Thymus (tissue), 11 donors: ENCODE measurements at regions not wholly inside any gene's neighbourhood (a gene's known extent, or its start where the extent isn't known, plus 50 kb on each side); places are given as distances from the start of the nearest gene placed in this dataset.

ENCODE experiments used
- DNase-seq, 9 donors: peaks; one replicate each; pipeline ENCODE4 v3.0.0-alpha.2; 2013; ENCODE audit warnings: low spot score in 9 of 9, low read depth in 6 of 9, missing footprints in 1 of 9
- H3K27ac ChIP-seq, 2 donors: one replicate each; pipeline ENCODE4 v1.5.1; 2013; ENCODE audit warnings: control low read depth in 1 of 2, low read depth in 1 of 2, low read length in 1 of 2, mild to moderate bottlenecking in 1 of 2, moderate library complexity in 1 of 2
- H3K27me3 ChIP-seq, 2 donors: one replicate each; pipeline ENCODE4 v1.5.1; 2013; ENCODE audit warnings: low read length in 1 of 2; ENCODE audit not compliant: control insufficient read depth in 2 of 2, insufficient read depth in 1 of 2
- H3K36me3 ChIP-seq, 2 donors: one replicate each; pipeline ENCODE4 v1.5.1; 2013; ENCODE audit warnings: low read length in 1 of 2, mild to moderate bottlenecking in 1 of 2, moderate library complexity in 1 of 2; ENCODE audit not compliant: control insufficient read depth in 2 of 2, insufficient read depth in 2 of 2
- H3K4me1 ChIP-seq, 2 donors: one replicate each; pipeline ENCODE4 v1.5.1; 2013; ENCODE audit warnings: low read length in 2 of 2; ENCODE audit not compliant: control insufficient read depth in 2 of 2, insufficient read depth in 2 of 2
- H3K4me3 ChIP-seq, 2 donors: one replicate each; pipeline ENCODE4 v1.5.1; 2013; ENCODE audit warnings: low read length in 2 of 2, control low read depth in 1 of 2, mild to moderate bottlenecking in 1 of 2
- H3K9me3 ChIP-seq, 2 donors: one replicate each; pipeline ENCODE4 v1.5.1; 2013; ENCODE audit warnings: low read length in 1 of 2, mild to moderate bottlenecking in 1 of 2; ENCODE audit not compliant: control insufficient read depth in 2 of 2, insufficient read depth in 1 of 2
- WGBS: extraction: QIAGEN DNeasy Blood & Tissue Kit; methylation state at CpG from one replicate; pipeline ENCODE4 v1.1.7; 2013; 5-methylcytosine and 5-hydroxymethylcytosine counted together
- donor health status: healthy.

DNA sequence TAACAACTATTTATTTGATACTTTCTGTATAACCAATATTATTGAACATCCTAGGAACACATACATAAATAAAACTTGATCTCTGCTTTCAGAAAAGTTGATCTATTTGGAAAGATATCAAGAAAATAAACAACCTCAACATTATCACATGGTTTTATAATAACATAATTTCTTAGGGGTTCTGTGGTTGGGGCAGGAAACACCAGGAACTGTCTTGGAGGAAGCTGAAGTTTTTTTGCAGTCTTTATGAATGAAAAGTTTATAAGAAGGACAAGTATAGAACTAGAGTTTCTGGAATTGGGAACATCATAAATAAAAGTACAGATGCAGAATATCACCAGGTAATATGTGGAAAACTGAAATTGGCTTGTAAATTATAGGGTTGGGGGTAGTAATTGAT is 296.1 kb downstream of the TAF11L14 start:
- peaks cover 1 to 9% of the 10 kb centered on the region in 2 donors for H3K9me3 ChIP-seq
- H3K4me1 ChIP-seq, result no peaks in the 10 kb centered on the region
- no peak overlapping the region for H3K27ac ChIP-seq
- H3K27me3 ChIP-seq, result no peaks in the 10 kb centered on the region
- no peak overlapping the region for H3K4me3 ChIP-seq
- H3K36me3 ChIP-seq, result no peaks in the 10 kb centered on the region
- DNase-seq, result no peak

DNA sequence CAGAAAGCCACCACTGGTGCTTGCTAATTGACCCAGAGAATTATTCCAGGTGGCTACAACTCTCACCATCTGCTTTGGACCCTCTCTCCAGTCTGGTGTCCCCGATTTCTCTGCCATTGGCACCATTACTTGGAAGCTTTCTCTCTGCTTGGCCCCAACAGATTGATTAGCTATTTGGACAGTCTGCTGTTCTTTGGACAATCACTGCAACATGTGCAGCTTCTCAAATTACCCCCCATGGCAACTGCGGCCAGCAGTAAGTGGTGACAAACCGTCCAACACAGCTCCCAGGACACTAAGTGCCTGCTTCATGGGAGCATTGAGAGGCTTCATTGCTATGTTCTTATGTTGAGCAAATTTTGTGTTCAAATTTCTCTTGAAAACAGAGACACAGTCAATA is 309.8 kb downstream of the TAF11L14 start:
- Histone ChIP-seq H3K27me3 (no peaks in the 10 kb centered on the region), H3K9me3 (no peaks in the 10 kb centered on the region), H3K4me3 (no peak overlapping the region), H3K36me3 (no peaks in the 10 kb centered on the region), H3K27ac (no peak overlapping the region), H3K4me1 (no peaks in the 10 kb centered on the region)
- 90% methylated on average over 3 of the region's 3 CpGs for WGBS
- no peak for DNase-seq

DNA sequence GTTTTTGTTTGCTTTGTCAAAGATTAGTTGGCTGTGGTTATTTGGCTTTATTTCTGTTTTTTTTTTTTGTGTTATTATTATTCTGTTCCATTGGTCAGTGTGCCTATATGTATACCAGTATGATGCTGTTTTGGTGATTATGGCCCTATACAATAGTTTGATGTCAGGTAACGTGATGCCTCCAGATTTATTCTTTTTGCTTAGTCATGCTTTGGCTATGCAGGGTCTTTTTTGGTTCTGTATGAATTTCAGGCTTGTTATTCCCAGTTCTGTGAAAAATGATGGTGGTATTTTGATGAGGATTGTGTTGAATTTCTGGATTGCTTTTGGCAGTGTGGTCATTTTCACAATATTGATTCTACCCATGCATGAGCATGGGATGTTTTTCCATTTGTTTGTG is 312.8 kb downstream of the TAF11L14 start:
- no peaks in the 10 kb centered on the region for H3K4me1 ChIP-seq
- 85% methylated on average over 1 of the region's 1 CpG for WGBS

DNA sequence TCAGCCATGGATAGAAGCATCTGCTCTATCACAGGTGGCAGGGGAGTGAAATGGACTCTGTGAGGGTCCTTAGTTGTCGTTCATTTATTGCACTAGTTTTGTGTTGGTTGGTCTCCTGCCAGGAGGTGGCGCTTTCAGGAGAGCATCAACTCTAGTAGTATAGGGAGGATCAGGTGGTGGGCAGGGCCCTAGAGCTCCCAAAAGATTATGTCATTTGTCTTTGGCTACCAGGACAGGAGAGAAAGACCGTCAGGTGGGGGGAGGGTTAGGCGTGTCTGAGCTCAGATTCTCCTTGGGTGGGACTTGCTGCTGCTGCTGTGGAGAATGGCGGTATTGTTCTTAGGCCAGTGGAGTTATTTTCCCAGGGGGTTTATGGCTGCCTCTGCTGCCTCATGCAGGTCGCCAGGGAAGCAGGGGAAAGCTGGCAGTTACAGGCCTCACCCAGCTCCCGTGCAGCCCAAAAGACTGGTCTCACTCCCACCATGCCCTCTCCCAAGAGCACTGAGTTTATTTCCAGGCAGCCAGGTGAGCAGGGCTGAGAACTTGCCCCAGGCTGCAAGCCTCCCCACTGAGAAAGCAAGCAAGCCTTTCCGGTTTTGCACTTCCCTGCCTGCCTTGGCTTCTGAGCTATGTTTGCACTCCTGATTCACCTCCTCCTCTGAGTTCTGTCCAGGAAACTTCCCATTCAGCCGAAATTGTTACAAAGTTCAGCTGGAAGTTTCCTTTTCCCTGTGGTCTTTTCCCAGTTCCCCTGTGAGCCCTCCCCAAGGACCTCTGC is 317.3 kb downstream of the TAF11L14 start:
- H3K4me1 ChIP-seq, result no peaks in the 10 kb centered on the region
- H3K27ac ChIP-seq, result no peak overlapping the region
- H3K4me3 ChIP-seq, result no peak overlapping the region
- no peaks in the 10 kb centered on the region for H3K27me3 ChIP-seq
- DNase-seq, result no peak
- WGBS, result 92% methylated on average over 9 of the region's 9 CpGs
- peaks cover 0 to 10% of the 10 kb centered on the region in 2 donors for H3K9me3 ChIP-seq
- no peaks in the 10 kb centered on the region for H3K36me3 ChIP-seq

More for the DNA sequence above, 312.8 kb downstream of the TAF11L14 start:
- H3K9me3 ChIP-seq, result peaks cover 0 to 9% of the 10 kb centered on the region in 2 donors
- no peak overlapping the region for H3K4me3 ChIP-seq
- no peaks in the 10 kb centered on the region for H3K36me3 ChIP-seq
- H3K27ac ChIP-seq, result no peak overlapping the region
- DNase-seq, result no peak
- H3K27me3 ChIP-seq, result no peaks in the 10 kb centered on the region

DNA sequence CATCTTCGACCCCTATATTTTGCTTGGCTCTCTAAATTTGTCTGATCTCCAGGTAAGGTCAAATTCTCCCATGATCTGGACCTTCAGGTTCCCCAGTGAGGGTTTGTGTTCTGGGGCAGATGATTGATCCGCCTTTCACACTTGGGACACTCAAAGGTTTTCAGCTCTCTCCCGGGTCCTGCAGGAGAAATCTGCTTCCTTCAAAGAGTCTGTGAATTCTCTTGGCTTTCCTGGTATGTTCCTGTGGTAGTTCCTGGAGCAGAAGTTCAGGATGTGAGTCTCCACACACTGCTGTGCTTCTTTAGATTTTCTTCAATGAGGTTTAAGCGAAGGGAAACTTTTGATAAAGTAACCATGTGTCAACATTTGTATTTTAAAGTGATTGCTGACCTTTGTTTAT is 318.0 kb downstream of the TAF11L14 start:
- H3K27ac ChIP-seq, result no peak overlapping the region
- H3K36me3 ChIP-seq, result no peaks in the 10 kb centered on the region
- H3K4me3 ChIP-seq, result no peak overlapping the region
- peaks cover 0 to 10% of the 10 kb centered on the region in 2 donors for H3K9me3 ChIP-seq
- no peaks in the 10 kb centered on the region for H3K4me1 ChIP-seq
- no peaks in the 10 kb centered on the region for H3K27me3 ChIP-seq
- WGBS, result 88% methylated on average over 4 of the region's 4 CpGs
- no peak for DNase-seq

DNA sequence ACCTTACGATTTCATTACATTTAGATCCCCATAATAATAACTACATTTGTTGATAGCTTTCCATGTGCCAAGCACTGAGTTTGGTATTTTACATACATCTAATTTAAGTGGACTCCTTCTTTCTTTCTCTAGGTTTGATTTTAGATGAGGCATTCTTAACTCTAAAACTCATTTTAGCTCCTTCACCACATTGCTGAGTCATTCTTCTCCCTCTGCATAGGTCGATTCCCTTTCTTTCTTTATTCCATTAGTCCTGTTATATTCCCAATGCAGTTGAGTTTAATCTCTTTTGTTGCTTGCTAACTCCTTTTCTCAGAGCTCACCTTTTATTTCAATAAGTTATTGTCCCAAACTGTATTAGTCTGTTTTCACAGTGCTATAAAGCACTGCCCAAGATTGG is 329.8 kb downstream of the TAF11L14 start:
- no peaks in the 10 kb centered on the region for H3K4me1 ChIP-seq
- no peak for DNase-seq
- no peaks in the 10 kb centered on the region for H3K27me3 ChIP-seq
- H3K4me3 ChIP-seq, result no peak overlapping the region
- peaks cover 1 to 6% of the 10 kb centered on the region in 2 donors for H3K9me3 ChIP-seq
- no peak overlapping the region for H3K27ac ChIP-seq
- WGBS, result 84% methylated on average over 2 of the region's 2 CpGs
- H3K36me3 ChIP-seq, result no peaks in the 10 kb centered on the region

DNA sequence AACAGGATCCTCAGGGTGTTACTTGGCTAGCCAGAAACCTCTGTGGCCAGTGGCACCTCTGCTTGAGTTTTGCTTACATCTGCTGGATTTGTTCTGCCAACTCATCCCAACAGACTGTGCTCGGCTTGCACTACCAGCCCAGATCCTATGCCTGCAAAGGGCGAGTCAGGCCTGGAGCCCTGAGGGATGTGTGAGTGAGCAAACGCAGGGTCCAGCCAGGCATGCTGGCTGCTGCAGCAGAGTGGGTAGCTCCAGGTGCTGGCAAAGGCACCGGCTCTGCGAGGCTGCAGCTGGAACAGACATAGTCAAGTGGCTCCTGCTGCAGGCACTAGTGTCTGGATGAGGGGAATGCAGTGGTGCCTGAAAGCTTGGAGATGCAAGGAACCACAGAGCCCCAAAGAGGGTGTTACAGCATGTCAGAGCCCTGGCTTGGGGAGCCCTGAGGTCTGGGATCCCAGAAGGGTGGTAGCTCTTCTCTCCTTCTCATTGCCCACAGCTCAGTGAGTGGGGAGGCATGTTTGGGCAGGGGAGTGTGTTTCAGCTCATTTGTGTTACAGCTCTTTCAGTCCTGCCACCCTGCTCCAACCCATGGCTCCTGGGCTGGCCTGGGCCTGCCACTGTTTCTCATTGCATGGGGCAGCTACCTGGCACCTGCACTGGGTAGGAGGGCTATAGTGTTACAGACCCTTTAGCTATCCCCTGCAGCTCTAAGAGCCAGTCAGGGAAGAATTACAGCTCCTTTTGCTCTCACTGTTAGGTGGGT is 332.6 kb downstream of the TAF11L14 start:
- WGBS, result 94% methylated on average over 5 of the region's 5 CpGs
- Histone ChIP-seq H3K9me3 (peaks cover 1 to 6% of the 10 kb centered on the region in 2 donors), H3K27ac (no peak overlapping the region), H3K4me1 (no peaks in the 10 kb centered on the region), H3K27me3 (no peaks in the 10 kb centered on the region), H3K4me3 (no peak overlapping the region), H3K36me3 (no peaks in the 10 kb centered on the region)
- DNase-seq, result no peak

DNA sequence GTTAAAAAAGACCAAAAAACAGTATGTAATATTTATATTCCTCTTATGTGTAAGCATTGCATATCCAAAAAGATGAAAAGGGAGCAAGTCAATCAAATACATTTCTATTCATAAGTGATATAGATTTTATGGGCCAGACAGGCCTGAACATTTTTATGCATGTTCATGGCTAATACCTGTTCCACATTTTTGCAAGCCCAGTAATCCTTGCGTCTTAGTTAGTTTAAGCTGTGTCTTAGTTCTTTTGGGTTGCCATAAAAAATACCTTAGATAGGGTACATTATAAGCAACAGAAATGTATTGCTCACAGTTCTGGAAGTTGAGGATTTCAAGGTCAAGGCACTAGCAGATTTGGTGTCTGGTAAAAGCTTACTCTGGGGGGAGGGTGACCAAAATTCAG is 342.1 kb downstream of the TAF11L14 start:
- no peaks in the 10 kb centered on the region for H3K9me3 ChIP-seq
- no peaks in the 10 kb centered on the region for H3K36me3 ChIP-seq
- H3K27ac ChIP-seq, result no peak overlapping the region
- H3K27me3 ChIP-seq, result no peaks in the 10 kb centered on the region
- H3K4me1 ChIP-seq, result no peaks in the 10 kb centered on the region
- no peak overlapping the region for H3K4me3 ChIP-seq
- WGBS, result 91% methylated on average over 1 of the region's 1 CpG
- no peak for DNase-seq

DNA sequence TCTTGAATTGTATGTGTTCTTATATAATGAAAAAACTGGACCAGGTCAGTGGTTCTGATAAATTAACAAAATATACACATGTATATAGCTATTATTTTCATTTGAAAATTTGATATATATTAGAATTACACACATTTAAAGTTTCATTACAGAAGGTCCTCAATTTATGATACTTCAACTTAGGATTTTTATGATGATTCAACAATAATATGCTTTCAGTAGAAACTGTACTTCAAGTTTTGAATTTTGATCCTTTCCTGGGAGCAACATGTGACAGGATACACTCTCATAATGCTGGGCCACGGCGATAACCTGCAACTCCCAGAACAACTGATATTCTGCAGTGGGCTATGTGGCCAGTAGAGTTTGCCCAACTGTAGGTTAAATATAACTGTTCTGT is 344.7 kb downstream of the TAF11L14 start:
- Histone ChIP-seq H3K9me3 (no peaks in the 10 kb centered on the region), H3K4me3 (no peak overlapping the region), H3K27me3 (no peaks in the 10 kb centered on the region), H3K36me3 (no peaks in the 10 kb centered on the region), H3K4me1 (no peaks in the 10 kb centered on the region), H3K27ac (no peak overlapping the region)
- DNase-seq, result no peak
- 89% methylated on average over 2 of the region's 2 CpGs for WGBS
